Smooth muscle cell (in vitro differentiated cells): ENCODE measurements at regions not wholly inside any gene's neighbourhood (a gene's known extent, or its start where the extent isn't known, plus 50 kb on each side); places are given as distances from the start of the nearest gene placed in this dataset.

Experiments
- DNase-seq: peaks from one replicate; lab custom pipeline; 2025; ENCODE audit not compliant: unreplicated experiment; lab: John Stamatoyannopoulos, UW
- H2AFZ ChIP-seq: fragments of 200-600 bp; sonication (generic); 2 replicates; pipeline ENCODE4 v1.6.0; 2016; ENCODE audit warnings: antibody characterized with exemption, low read depth, mild to moderate bottlenecking
- H3F3A ChIP-seq: fragments of 200-600 bp; sonication (generic); 2 replicates; pipeline ENCODE4 v1.6.0; 2017; ENCODE audit warnings: antibody characterized with exemption, low read depth
- H3K27ac ChIP-seq: fragments of 200-600 bp; sonication (generic); 2 replicates; pipeline ENCODE4 v1.5.1; 2016; ENCODE audit warnings: low read depth, mild to moderate bottlenecking
- H3K27me3 ChIP-seq: fragments of 200-600 bp; sonication (generic); 2 replicates; pipeline ENCODE4 v1.6.1; 2016; ENCODE audit warnings: low read depth, mild to moderate bottlenecking
- H3K36me3 ChIP-seq: fragments of 200-600 bp; sonication (generic); 2 replicates; pipeline ENCODE4 v1.5.1; 2016; ENCODE audit warnings: low read depth
- H3K4me1 ChIP-seq: fragments of 200-600 bp; sonication (generic); 2 replicates; pipeline ENCODE4 v1.5.1; 2016; ENCODE audit warnings: low read depth
- H3K4me2 ChIP-seq: fragments of 200-600 bp; sonication (generic); 2 replicates; pipeline ENCODE4 v1.6.0; 2016; ENCODE audit warnings: mild to moderate bottlenecking
- H3K4me3 ChIP-seq: fragments of 200-600 bp; sonication (generic); 2 replicates; pipeline ENCODE4 v1.5.1; 2016; ENCODE audit warnings: mild to moderate bottlenecking
- H3K79me2 ChIP-seq: fragments of 200-600 bp; sonication (generic); 2 replicates; pipeline ENCODE4 v1.6.0; 2016; ENCODE audit warnings: low read depth, mild to moderate bottlenecking
- H3K9ac ChIP-seq: fragments of 200-600 bp; sonication (generic); 2 replicates; pipeline ENCODE4 v1.6.0; 2016; ENCODE audit warnings: low read depth
- H3K9me3 ChIP-seq: fragments of 200-600 bp; sonication (generic); replicated peaks from 2 replicates; pipeline ENCODE4 v1.5.1; 2016; ENCODE audit warnings: low read depth
- H4K20me1 ChIP-seq: fragments of 200-600 bp; sonication (generic); 2 replicates; pipeline ENCODE4 v1.6.0; 2016; ENCODE audit warnings: low read depth
- CTCF ChIP-seq: fragments of 200-600 bp; sonication (generic); IDR thresholded peaks from 2 replicates; pipeline ENCODE4 v1.5.1; 2017; ENCODE audit warnings: borderline replicate concordance, mild to moderate bottlenecking, antibody characterized with exemption; ENCODE audit not compliant: insufficient read depth, poor library complexity, severe bottlenecking
- whole genome bisulfite sequencing: methylation state at CpG from one replicate; pipeline ENCODE4 v1.1.7; 2016; ENCODE audit warnings: low lambda C conversion rate; 5-methylcytosine and 5-hydroxymethylcytosine counted together

- Histone ChIP-seq H2AFZ (no peak overlapping the region), H3K9ac (no peak overlapping the region), H3K4me3 (no peak overlapping the region), H3K4me2 (no peak overlapping the region), H3K79me2 (no peaks in the 10 kb centered on the region), H3K36me3 (no peaks in the 10 kb centered on the region), H3K27ac (no peak overlapping the region), H4K20me1 (no peaks in the 10 kb centered on the region), H3K27me3 (no peaks in the 10 kb centered on the region), H3K4me1 (peaks cover 9% of the 10 kb centered on the region), H3F3A (peaks cover 6% of the 10 kb centered on the region), H3K9me3 (no peaks in the 10 kb centered on the region)
- TF ChIP-seq CTCF = no peak
- 93% methylated on average over 2 of the region's 2 CpGs for WGBS
- no peak for DNase-seq
These were observed 352.2 kb upstream of the CPEB2 start for GRCh38 chr4:14650127-14650526.

DNA sequence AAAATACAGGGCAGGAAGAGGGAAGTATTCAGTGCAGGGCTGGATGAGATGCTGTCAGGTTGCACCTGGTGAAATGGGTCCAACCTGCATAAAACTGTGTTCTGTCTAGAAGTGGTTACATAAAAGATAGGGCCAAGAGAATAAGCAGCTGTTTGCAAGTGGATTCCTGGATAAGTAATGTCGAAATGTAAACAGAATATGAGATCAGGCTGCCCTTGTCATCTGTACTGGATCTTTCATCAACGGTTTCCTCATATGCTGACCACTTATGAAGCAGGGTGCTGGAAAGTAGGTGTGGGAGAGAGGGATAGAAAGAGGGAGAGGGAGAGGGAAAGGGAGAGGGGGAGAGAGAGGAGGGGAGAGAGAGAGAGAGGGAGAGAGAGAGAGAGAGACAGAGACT lies 349.8 kb upstream of the CPEB2 start:
- Histone ChIP-seq H2AFZ (no peak overlapping the region), H3K4me1 (no peaks in the 10 kb centered on the region), H3F3A (no peaks in the 10 kb centered on the region), H3K9ac (no peak overlapping the region), H3K79me2 (no peaks in the 10 kb centered on the region), H4K20me1 (no peaks in the 10 kb centered on the region), H3K4me3 (no peak overlapping the region), H3K4me2 (no peak overlapping the region), H3K9me3 (no peaks in the 10 kb centered on the region), H3K27me3 (no peaks in the 10 kb centered on the region), H3K27ac (no peak overlapping the region), H3K36me3 (no peaks in the 10 kb centered on the region)
- WGBS = 63% methylated on average over 2 of the region's 2 CpGs
- TF ChIP-seq CTCF = no peak
- no peak for DNase-seq

DNA sequence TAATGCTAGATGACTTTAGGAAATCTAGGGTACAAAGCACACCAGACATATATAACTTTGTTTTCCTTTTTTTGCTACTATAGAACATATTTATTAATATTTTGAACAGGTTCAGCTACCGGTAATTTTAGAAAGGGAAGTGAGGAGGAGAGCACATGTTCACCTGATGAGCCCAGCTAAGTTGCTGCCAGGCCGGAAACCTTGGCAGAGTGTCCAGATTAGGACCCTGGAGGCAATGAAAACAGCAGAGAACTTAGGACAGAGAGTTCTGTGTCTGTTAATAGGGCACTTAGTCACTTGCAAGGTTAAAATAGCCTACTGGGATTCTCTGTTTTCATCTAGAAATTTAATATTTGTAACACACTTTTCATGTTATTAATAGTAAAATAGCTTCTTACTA lies 348.9 kb upstream of the CPEB2 start:
- H3K27ac ChIP-seq = no peak overlapping the region
- no peaks in the 10 kb centered on the region for H3F3A ChIP-seq
- H3K9ac ChIP-seq = no peak overlapping the region
- H3K79me2 ChIP-seq = no peaks in the 10 kb centered on the region
- H2AFZ ChIP-seq = no peak overlapping the region
- H3K4me3 ChIP-seq = no peak overlapping the region
- H3K27me3 ChIP-seq = no peaks in the 10 kb centered on the region
- H3K4me2 ChIP-seq = no peak overlapping the region
- 93% methylated on average over 2 of the region's 2 CpGs for WGBS
- no peak for DNase-seq
- H3K36me3 ChIP-seq = no peaks in the 10 kb centered on the region
- TF ChIP-seq CTCF = no peak
- no peaks in the 10 kb centered on the region for H4K20me1 ChIP-seq
- H3K4me1 ChIP-seq = no peaks in the 10 kb centered on the region
- H3K9me3 ChIP-seq = no peaks in the 10 kb centered on the region

GRCh38 chr4:14659286-14659685 lies 343.0 kb upstream of the CPEB2 start:
- no peaks in the 10 kb centered on the region for H3K4me1 ChIP-seq
- no peaks in the 10 kb centered on the region for H3K27me3 ChIP-seq
- H3K4me3 ChIP-seq = no peak overlapping the region
- H3K9me3 ChIP-seq = no peaks in the 10 kb centered on the region
- no peak overlapping the region for H3K4me2 ChIP-seq
- H3K9ac ChIP-seq = no peak overlapping the region
- H3K79me2 ChIP-seq = no peaks in the 10 kb centered on the region
- WGBS = 87% methylated on average over 5 of the region's 5 CpGs
- H3F3A ChIP-seq = no peaks in the 10 kb centered on the region
- no peaks in the 10 kb centered on the region for H3K36me3 ChIP-seq
- no peak for TF ChIP-seq CTCF
- no peak for DNase-seq
- no peak overlapping the region for H3K27ac ChIP-seq
- no peak overlapping the region for H2AFZ ChIP-seq
- no peaks in the 10 kb centered on the region for H4K20me1 ChIP-seq
